ENCODE measurements at regions not wholly inside any gene's neighbourhood (a gene's known extent, or its start where the extent isn't known, plus 50 kb on each side); places are given as distances from the start of the nearest gene placed in this dataset.

GRCh38 chr5:97714424-97714823 lies 531.4 kb upstream of the RIOK2 start:
- no peak overlapping the region for H3K27ac Mint-ChIP-seq
- H3K4me1 ChIP-seq (ENCODE audit: insufficient read depth, low read length): no peaks in the 10 kb centered on the region
- no peak overlapping the region for H3K27ac ChIP-seq (ENCODE audit: low read depth in 1 of 2, low read length in 2 of 2)
- DNase-seq (no peak), ATAC-seq (ENCODE audit: poor library complexity) (no peak)
- H3K4me1 Mint-ChIP-seq (ENCODE audit: low read depth): no peaks in the 10 kb centered on the region
- H3K36me3 ChIP-seq (ENCODE audit: insufficient read depth, low read length): no peaks in the 10 kb centered on the region
- H3K27me3 Mint-ChIP-seq: no peaks in the 10 kb centered on the region
- H3K36me3 Mint-ChIP-seq (ENCODE audit: low read depth): no peaks in the 10 kb centered on the region
- no peak overlapping the region for H3K4me3 ChIP-seq (ENCODE audit: low read length)
- ChIA-PET POLR2A (no interaction called here), CTCF (no interaction called here)
- H3K9me3 ChIP-seq (ENCODE audit: control insufficient read depth in 1 of 2, insufficient read depth in 1 of 2, low read length in 2 of 2): no peaks in the 10 kb centered on the region
- no peaks in the 10 kb centered on the region for H3K27me3 ChIP-seq (ENCODE audit: control insufficient read depth in 1 of 2, insufficient read depth in 2 of 2, low read length in 2 of 2)
- H3K4me3 Mint-ChIP-seq: no peak overlapping the region
- intact Hi-C loops (cut with DNase I, micrococcal nuclease): no loop called here
- no peak for TF ChIP-seq CTCF (IDR thresholded peaks at IDR 0.05)
- H3K9me3 Mint-ChIP-seq: no peaks in the 10 kb centered on the region

GRCh38 chr5:97726106-97726505 lies 543.1 kb upstream of the RIOK2 start:
- H3K27me3 ChIP-seq (ENCODE audit: control insufficient read depth in 1 of 2, insufficient read depth in 2 of 2, low read length in 2 of 2): no peaks in the 10 kb centered on the region
- H3K4me1 Mint-ChIP-seq (ENCODE audit: low read depth): no peaks in the 10 kb centered on the region
- H3K4me1 ChIP-seq (ENCODE audit: insufficient read depth, low read length): no peaks in the 10 kb centered on the region
- ChIA-PET POLR2A (no interaction called here), CTCF (no interaction called here)
- no peaks in the 10 kb centered on the region for H3K27me3 Mint-ChIP-seq
- no peak overlapping the region for H3K4me3 ChIP-seq (ENCODE audit: low read length)
- no peak overlapping the region for H3K27ac Mint-ChIP-seq
- H3K36me3 Mint-ChIP-seq (ENCODE audit: low read depth): no peaks in the 10 kb centered on the region
- no peak for ATAC-seq (ENCODE audit: poor library complexity)
- peaks cover 0 to 6% of the 10 kb centered on the region in 2 experiments for H3K9me3 ChIP-seq (ENCODE audit: control insufficient read depth in 1 of 2, insufficient read depth in 1 of 2, low read length in 2 of 2)
- intact Hi-C loops (cut with DNase I, micrococcal nuclease): no loop called here
- no peak for DNase-seq
- peaks cover 6% of the 10 kb centered on the region for H3K9me3 Mint-ChIP-seq
- H3K27ac ChIP-seq (ENCODE audit: low read depth in 1 of 2, low read length in 2 of 2): no peak overlapping the region
- TF ChIP-seq CTCF (IDR thresholded peaks at IDR 0.05): no peak
- H3K36me3 ChIP-seq (ENCODE audit: insufficient read depth, low read length): no peaks in the 10 kb centered on the region
- H3K4me3 Mint-ChIP-seq: no peak overlapping the region

- Histone ChIP-seq H3K4me1 (ENCODE audit: insufficient read depth, low read length) (no peaks in the 10 kb centered on the region), H3K4me3 (ENCODE audit: low read length) (no peak overlapping the region), H3K27me3 (ENCODE audit: control insufficient read depth in 1 of 2, insufficient read depth in 2 of 2, low read length in 2 of 2) (no peaks in the 10 kb centered on the region), H3K36me3 (ENCODE audit: insufficient read depth, low read length) (no peaks in the 10 kb centered on the region), H3K9me3 (ENCODE audit: control insufficient read depth in 1 of 2, insufficient read depth in 1 of 2, low read length in 2 of 2) (peaks cover 0 to 3% of the 10 kb centered on the region in 2 experiments), H3K27ac (ENCODE audit: low read depth in 1 of 2, low read length in 2 of 2) (no peak overlapping the region)
- intact Hi-C loops (cut with DNase I, micrococcal nuclease): no loop called here
- H3K9me3 Mint-ChIP-seq: peaks cover 4% of the 10 kb centered on the region
- no peak overlapping the region for H3K4me3 Mint-ChIP-seq
- ChIA-PET POLR2A (no interaction called here), CTCF (no interaction called here)
- ATAC-seq (ENCODE audit: poor library complexity): no peak
- no peak overlapping the region for H3K27ac Mint-ChIP-seq
- no peak for DNase-seq
- H3K4me1 Mint-ChIP-seq (ENCODE audit: low read depth): no peaks in the 10 kb centered on the region
- H3K36me3 Mint-ChIP-seq (ENCODE audit: low read depth): no peaks in the 10 kb centered on the region
- no peak for TF ChIP-seq CTCF (IDR thresholded peaks at IDR 0.05)
- no peaks in the 10 kb centered on the region for H3K27me3 Mint-ChIP-seq
These were observed 545.9 kb upstream of the RIOK2 start for GRCh38 chr5:97728920-97729319.
